Adipocyte (in vitro differentiated cells): ENCODE measurements at regions not wholly inside any gene's neighbourhood (a gene's known extent, or its start where the extent isn't known, plus 50 kb on each side); places are given as distances from the start of the nearest gene placed in this dataset.
"Not testable (repeated sequence)": the region's sequence is repeated elsewhere in the genome, so short reads cannot be mapped to it uniquely, and the experiment has no call there.

ENCODE experiments used
- DNase-seq: peaks from one replicate; pipeline ENCODE4 v3.0.0-alpha.2; 2015; ENCODE audit warnings: low read depth
- H3K27me3 ChIP-seq: replicated peaks from 2 replicates; pipeline ENCODE4 v1.7.0; 2013; ENCODE audit warnings: mild to moderate bottlenecking, low read length, moderate library complexity; ENCODE audit not compliant: control insufficient read depth, insufficient read depth
- H3K36me3 ChIP-seq: 2 replicates; pipeline ENCODE4 v1.7.0; 2013; ENCODE audit warnings: low read length, mild to moderate bottlenecking, moderate library complexity; ENCODE audit not compliant: control insufficient read depth, insufficient read depth, severe bottlenecking
- H3K4me1 ChIP-seq: 2 replicates; pipeline ENCODE4 v1.7.0; 2013; ENCODE audit warnings: mild to moderate bottlenecking, low read length, moderate library complexity; ENCODE audit not compliant: control insufficient read depth, insufficient read depth
- H3K4me3 ChIP-seq: 2 replicates; pipeline ENCODE4 v1.7.0; 2013; ENCODE audit warnings: mild to moderate bottlenecking, low read length, moderate library complexity
- H3K9ac ChIP-seq: 2 replicates; pipeline ENCODE4 v1.7.0; 2013; ENCODE audit warnings: mild to moderate bottlenecking, low read length, moderate library complexity
- H3K9me3 ChIP-seq: 2 replicates; pipeline ENCODE4 v1.7.0; 2013; ENCODE audit warnings: mild to moderate bottlenecking, low read length, moderate library complexity; ENCODE audit not compliant: control insufficient read depth

DNA sequence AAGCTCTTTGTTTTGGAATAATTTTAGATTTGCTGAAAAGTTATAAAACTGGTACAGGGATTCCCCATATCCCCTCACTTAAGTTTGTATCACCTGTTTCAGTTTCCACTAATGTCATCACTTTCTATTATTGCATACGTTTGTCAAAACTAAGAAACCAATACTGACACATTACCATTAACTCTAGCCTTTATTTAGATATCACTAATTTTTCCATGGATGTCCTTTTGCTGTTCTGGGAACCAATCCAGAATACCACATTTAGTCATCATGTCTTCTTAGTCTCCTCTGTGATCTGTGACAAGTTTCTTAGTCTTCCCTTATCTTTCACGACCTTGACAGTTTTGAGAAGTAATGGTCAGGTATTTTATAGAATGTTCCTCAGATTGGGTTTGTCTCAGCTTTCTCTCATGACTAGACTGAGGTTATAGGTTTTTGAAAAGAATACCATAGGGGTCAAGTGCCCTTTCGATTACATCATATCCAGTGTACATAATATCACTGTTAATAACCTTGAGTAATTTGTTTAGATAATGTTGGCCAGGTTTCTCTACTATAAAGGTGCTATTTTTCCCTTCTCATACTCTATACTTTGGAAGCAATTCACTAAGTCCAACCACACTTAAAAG lies 51.9 kb upstream of the NMUR2 start:
- Histone ChIP-seq H3K4me3 (no peak overlapping the region), H3K9me3 (no peaks in the 10 kb centered on the region), H3K9ac (no peak overlapping the region), H3K27me3 (no peaks in the 10 kb centered on the region), H3K36me3 (no peaks in the 10 kb centered on the region), H3K4me1 (no peaks in the 10 kb centered on the region)
- DNase-seq: no peak

DNA sequence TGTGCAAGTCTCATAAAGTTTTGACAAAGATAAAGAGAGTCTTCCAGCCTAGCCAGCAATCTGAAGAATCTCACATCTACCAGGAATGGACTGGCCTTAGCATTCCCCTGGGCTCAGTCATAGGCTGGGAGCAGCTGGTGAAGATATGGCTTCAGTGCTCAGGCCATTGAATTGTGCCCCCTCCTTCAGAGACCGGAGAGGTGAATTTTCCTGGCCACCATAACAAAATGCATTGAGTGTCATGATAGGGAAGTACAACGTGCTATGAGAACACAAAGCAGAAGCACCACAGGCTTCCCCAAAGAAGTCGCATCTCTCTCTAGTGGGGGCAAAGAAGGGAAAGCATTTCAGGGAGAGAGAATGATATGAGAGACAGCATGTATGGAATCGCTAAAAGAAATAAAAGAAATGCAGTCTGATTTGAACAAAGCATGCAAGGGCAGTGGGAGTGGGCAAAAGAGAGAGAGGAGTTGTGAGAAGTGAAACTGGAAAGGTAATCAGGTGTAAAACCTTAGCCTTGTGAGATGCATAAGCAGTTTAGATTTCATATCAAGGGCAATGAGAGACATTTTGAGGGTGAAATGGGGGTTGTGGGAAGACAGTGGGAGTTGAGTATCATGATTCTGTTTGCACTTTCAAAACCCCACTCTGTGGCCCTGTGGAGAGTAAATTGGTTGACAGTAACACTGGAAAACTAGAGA lies 57.1 kb upstream of the NMUR2 start:
- Histone ChIP-seq H3K9me3 (no peaks in the 10 kb centered on the region), H3K4me1 (no peaks in the 10 kb centered on the region), H3K9ac (no peak overlapping the region), H3K36me3 (no peaks in the 10 kb centered on the region), H3K27me3 (no peaks in the 10 kb centered on the region), H3K4me3 (no peak overlapping the region)
- no peak for DNase-seq

DNA sequence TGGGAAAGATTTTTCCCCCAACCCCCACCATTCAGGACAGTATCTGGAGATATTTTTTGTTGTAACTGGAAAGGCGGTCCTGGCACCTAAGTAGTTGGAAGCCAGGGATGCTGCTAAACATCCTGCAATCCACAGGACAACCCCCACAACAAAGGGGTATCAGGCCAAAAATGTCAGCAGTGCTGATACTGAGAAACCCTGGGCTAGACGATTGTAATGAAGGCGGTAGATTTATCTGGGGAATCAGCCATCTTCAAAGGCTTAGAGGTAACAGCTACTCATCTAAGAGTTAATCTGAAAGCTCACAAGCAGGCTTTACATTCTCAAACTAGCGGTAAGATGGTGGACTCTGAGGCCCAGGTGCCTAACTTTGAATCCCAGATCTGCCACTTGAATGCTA lies 59.0 kb upstream of the NMUR2 start:
- Histone ChIP-seq H3K9ac (no peak overlapping the region), H3K27me3 (no peaks in the 10 kb centered on the region), H3K4me1 (no peaks in the 10 kb centered on the region), H3K9me3 (no peaks in the 10 kb centered on the region), H3K4me3 (no peak overlapping the region), H3K36me3 (no peaks in the 10 kb centered on the region)
- no peak for DNase-seq

DNA sequence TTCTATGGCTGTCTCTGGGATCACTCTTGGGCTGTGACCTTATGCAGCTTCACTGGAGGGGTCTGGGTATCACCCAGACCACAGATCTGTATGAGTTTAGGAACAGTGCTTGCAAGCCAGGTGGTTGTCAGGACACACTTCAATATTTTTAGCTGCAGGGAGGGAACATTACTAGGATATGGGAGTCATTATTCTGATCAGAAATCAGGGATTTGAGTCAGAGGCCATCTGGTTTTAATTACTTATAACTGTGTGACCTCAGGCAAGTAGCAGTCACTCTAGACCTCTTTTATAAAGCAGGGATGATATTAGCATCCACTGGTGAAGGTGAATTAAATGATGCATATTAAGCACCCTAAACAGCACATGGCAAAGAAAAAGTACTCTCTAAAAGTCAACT lies 60.1 kb upstream of the NMUR2 start:
- H3K9me3 ChIP-seq: no peaks in the 10 kb centered on the region
- DNase-seq: no peak
- H3K9ac ChIP-seq: no peak overlapping the region
- H3K4me3 ChIP-seq: no peak overlapping the region
- H3K27me3 ChIP-seq: no peaks in the 10 kb centered on the region
- no peaks in the 10 kb centered on the region for H3K4me1 ChIP-seq
- no peaks in the 10 kb centered on the region for H3K36me3 ChIP-seq

DNA sequence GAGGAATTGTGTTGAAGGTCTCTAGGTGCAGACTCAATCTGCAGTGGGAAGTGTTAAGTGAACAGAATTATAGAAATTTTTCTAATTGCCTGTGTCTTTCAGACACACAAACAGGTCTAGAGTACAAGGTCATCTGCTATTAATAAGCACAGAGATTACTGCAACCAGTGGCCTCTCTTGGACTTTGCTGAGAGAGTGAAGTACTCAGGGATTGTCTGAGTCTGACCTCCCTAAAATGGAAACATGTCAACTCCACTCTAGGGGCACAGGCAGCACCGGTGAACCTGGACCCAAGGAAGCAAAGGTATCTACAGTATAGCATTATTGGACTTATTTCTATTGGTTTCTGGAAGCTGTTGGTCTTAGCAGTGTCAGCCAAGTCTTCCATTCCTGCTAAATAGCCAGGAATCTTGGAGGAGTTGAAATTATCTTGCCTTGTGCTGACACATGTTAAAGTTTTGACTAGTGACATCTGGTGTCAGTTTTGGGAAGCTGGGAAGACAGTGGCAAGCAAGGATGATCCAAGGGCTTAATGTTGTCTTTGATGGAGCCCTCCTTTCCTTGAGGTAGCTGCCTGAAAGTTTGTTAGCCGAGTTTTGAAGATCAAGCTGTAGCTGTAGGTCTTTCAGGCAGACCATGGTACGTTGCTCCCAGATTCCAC lies 61.1 kb upstream of the NMUR2 start:
- no peak overlapping the region for H3K9ac ChIP-seq
- no peak overlapping the region for H3K4me3 ChIP-seq
- no peak for DNase-seq
- no peaks in the 10 kb centered on the region for H3K27me3 ChIP-seq
- no peaks in the 10 kb centered on the region for H3K4me1 ChIP-seq
- no peaks in the 10 kb centered on the region for H3K9me3 ChIP-seq
- H3K36me3 ChIP-seq: no peaks in the 10 kb centered on the region

DNA sequence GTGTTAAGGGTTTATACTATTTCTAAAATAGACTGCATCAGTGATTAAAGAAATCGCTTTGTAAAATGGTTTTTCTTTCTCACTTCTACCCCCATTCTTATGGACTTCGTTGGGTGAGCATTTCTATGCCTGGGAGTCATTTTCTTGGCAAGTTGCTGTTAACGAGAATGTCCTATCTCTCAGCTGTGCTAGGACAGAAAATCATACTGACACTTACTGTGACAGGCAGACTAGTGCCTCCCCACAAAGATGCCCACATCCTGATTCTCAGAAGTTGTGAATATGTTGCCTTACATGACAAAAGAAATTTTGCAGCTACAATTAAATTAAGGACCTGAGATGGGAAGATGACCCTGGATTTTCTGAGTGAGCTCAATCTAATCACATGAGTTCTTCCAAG lies 65.1 kb upstream of the NMUR2 start:
- DNase-seq: no peak
- H3K9me3 ChIP-seq: no peaks in the 10 kb centered on the region
- no peaks in the 10 kb centered on the region for H3K36me3 ChIP-seq
- no peaks in the 10 kb centered on the region for H3K27me3 ChIP-seq
- H3K4me1 ChIP-seq: no peaks in the 10 kb centered on the region
- no peak overlapping the region for H3K9ac ChIP-seq
- no peak overlapping the region for H3K4me3 ChIP-seq

DNA sequence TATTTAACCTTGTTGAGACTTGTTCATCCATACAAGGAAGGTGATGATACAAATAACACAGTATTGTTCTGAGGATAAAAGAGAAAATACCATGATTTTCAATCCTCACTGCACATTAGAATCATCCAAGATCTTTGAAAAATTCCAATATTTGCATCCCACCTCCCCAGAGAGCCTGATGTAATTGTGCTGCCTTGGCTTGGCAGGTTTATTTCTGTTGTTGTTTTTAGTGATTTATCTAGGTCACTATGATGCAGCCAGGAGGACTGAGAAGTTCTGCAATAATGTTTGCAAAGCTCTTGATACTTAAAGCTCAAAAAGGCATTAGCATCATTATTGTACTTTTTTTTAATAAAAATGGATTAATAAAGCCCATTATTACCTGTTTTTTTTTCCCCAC lies 67.0 kb upstream of the NMUR2 start:
- no peak overlapping the region for H3K4me3 ChIP-seq
- no peaks in the 10 kb centered on the region for H3K4me1 ChIP-seq
- H3K36me3 ChIP-seq: no peaks in the 10 kb centered on the region
- no peaks in the 10 kb centered on the region for H3K27me3 ChIP-seq
- H3K9ac ChIP-seq: no peak overlapping the region
- no peaks in the 10 kb centered on the region for H3K9me3 ChIP-seq
- no peak for DNase-seq

DNA sequence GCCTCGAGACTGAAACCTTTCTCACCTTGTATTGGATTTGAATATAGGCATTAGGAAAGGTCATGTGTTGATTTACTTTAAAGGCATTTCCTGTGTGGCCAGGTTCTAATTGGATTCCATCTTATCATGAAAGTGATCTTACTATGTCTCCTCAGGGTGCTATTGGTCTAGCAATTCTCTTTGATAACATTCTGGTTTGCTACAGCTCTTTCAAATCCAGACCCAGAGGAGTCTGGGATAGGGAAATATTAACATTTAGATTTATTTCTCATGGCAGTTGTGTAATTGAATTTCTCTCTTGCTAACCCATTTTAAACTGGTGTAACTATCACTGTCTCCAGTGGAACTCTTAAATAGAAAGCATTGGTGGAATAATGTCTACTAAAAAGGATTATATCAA lies 69.9 kb upstream of the NMUR2 start:
- H3K4me1 ChIP-seq: no peaks in the 10 kb centered on the region
- no peak overlapping the region for H3K9ac ChIP-seq
- H3K36me3 ChIP-seq: no peaks in the 10 kb centered on the region
- no peak for DNase-seq
- H3K4me3 ChIP-seq: no peak overlapping the region
- H3K27me3 ChIP-seq: no peaks in the 10 kb centered on the region
- no peaks in the 10 kb centered on the region for H3K9me3 ChIP-seq

DNA sequence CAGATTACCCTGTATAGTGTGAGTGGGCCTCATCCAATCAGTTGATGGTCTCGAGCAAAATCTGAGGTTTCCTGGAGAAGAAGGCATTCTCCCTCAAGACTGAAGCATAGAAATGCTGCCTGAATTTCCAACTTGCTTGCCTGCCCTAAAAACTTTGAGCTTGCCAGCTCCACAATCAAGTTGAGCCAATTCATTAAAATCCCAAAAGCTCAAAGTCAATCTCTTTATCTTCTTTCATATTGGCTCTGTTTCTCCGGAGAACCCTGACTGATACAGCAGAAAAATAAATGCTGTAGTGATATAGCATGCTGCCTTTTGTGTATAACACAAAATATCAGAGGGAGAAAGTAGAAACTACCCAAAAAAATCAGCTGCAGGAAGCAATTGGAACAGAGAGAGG lies 72.5 kb upstream of the NMUR2 start:
- Histone ChIP-seq H3K4me3 (no peak overlapping the region), H3K27me3 (no peaks in the 10 kb centered on the region), H3K9ac (no peak overlapping the region), H3K36me3 (no peaks in the 10 kb centered on the region), H3K9me3 (no peaks in the 10 kb centered on the region), H3K4me1 (no peaks in the 10 kb centered on the region)
- no peak for DNase-seq

DNA sequence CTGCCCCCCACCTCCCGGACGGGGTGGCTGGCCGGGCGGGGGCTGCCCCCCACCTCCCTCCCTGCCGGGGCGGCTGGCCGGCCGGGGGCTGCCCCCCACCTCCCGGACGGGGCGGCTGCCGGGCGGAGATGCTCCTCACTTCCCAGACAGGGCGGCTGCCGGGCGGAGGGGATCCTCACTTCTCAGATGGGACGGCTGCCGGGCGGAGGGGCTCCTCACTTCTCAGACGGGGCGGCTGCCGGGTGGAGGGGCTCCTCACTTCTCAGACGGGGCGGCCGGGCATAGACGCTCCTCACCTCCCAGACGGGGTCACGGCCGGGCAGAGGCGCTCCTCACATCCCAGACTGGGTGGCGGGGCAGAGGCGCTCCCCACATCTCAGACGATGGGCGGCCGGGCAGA lies 74.8 kb upstream of the NMUR2 start:
- not testable (repeated sequence) for H3K9ac ChIP-seq, H3K27me3 ChIP-seq, H3K4me3 ChIP-seq, H3K9me3 ChIP-seq, H3K4me1 ChIP-seq, DNase-seq, H3K36me3 ChIP-seq

DNA sequence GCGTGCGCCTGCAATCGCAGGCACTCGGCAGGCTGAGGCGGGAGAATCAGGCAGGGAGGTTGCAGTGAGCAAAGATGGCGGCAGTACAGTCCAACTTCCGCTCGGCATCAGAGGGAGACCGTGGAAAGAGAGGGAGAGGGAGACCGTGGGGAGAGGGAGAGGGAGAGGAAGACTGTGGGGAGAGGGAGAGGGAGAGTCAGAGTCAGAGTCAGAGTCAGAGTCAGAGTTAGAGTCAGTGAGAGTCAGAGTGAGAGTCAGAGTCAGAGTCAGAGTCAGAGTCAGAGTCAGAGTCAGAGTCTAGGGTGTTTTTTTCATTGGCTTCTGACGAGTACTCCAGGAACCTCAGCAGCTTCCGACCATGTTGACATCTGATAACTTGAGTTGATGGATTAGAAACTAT lies 75.6 kb upstream of the NMUR2 start:
- H3K4me1 ChIP-seq, H3K9me3 ChIP-seq, H3K36me3 ChIP-seq, H3K9ac ChIP-seq, DNase-seq, H3K4me3 ChIP-seq, H3K27me3 ChIP-seq: not testable (repeated sequence)
